NK-92 (cell line): ENCODE measurements at regions not wholly inside any gene's neighbourhood (a gene's known extent, or its start where the extent isn't known, plus 50 kb on each side); places are given as distances from the start of the nearest gene placed in this dataset.

Experiments
- DNase-seq: peaks from one replicate; lab custom pipeline; 2025; ENCODE audit not compliant: unreplicated experiment; lab: John Stamatoyannopoulos, UW

GRCh38 chr1:244192325-244192724, 141.2 kb downstream of the ZBTB18 start:
- no peak for DNase-seq

GRCh38 chr1:244196571-244197285, 145.6 kb downstream of the ZBTB18 start:
- no peak for DNase-seq

DNA sequence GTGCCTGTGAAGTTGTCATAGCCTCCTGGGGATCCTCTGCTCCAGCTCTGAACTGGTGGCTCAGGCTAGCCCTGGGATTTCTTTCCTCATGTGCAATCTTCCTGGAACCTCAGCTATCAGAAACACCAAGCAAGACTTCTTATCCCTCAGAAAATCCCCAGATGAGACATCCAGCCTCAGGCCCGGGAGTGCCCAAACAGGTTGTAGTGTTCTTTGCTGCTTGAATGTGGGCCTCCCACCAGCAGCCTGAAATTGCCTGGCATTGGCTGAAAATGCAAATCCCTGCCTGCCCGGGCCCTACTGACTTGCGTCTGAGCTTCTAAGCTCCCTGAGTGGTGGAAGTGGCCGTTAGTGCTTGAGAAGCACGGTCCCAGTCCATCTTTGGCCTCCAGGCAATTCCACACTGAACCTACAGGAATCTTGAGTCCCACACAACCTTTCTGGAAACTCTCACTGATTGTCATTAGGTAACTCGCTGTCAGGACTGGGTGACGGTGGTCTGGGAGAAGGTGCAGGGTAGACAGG, 146.8 kb downstream of the ZBTB18 start:
- DNase-seq, result no peak

GRCh38 chr1:244199902-244200301, 148.8 kb downstream of the ZBTB18 start:
- no peak for DNase-seq

DNA sequence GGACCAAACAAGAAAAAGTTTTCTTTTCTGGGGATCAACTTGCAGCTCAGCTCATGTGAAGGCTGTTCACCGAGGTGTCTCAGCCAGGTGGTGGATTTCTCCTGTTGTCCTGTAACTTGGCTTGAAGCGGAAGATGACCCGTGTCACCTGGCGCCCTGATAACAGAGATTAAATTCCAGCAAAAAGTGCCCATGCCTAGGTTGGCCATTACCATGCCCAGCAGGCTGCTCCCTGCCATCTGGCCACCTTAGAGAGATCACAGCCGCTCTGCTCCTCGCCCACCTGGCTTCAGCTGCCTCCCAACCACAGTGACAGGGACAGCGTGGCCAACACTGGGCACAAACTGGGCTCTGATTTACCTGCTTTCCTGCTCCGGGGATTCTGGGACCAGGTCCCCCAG, 149.5 kb downstream of the ZBTB18 start:
- no peak for DNase-seq

GRCh38 chr1:244201750-244202149, 150.7 kb downstream of the ZBTB18 start:
- DNase-seq, result no peak

DNA sequence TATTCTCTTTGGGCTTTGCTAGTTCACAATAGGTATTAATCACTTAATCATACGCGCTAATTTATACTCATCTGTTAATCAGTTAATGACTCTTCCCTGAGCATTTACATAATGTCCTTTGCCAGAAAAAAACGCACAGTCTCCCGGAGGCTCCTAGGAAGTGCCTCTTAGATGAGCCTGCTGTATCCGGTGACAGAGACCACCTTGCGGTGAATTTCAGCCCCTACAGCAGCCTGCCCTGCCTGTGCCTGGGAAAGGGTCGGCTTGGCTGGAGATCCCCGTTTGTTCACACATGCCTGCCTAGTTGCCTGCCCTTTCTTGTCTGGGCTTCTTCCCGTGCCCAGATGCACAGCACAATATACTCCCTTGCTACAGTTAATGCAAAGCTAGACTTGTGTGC, 152.9 kb downstream of the ZBTB18 start:
- no peak for DNase-seq

- DNase-seq, result no peak
Measured at GRCh38 chr1:244205171-244205570, 154.1 kb downstream of the ZBTB18 start.

GRCh38 chr1:244205906-244206305, 154.8 kb downstream of the ZBTB18 start:
- no peak for DNase-seq

- DNase-seq, result no peak
Measured at GRCh38 chr1:244207042-244207934, 156.2 kb downstream of the ZBTB18 start.

DNA sequence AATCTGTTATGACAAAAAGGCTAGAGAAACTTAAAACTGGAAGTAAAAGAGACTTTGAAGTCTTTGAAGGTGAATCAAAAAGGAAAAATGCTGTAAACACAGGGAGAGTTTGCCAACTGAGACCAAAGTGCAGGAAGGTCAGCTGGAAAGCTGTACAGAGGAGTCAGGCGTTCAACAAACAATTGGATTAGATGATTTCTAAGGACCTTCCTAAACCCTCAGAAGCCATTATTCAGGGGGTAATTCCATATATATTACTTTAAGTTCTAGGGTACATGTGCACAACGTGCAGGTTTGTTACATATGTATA, 156.8 kb downstream of the ZBTB18 start:
- DNase-seq, result no peak

DNA sequence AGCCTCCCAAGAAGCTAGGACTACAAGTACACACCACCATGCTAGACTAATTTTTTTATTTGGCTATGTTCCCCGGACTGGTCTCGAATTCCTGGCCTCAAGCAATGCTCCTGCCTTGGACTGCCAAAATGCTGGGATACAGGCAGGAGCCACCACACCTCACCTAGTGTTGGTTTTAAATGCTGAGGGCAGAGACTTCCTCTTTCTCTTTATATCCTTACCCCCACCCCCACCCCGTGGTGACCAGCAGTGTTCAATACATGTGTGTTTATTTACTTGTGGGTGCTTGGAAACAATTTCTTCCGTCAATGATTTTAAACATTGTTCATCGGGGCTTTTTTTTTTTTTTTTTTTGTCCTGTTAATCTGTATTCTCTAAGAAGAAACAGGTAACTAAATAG, 158.9 kb downstream of the ZBTB18 start:
- no peak for DNase-seq

GRCh38 chr1:244210884-244211558, 159.9 kb downstream of the ZBTB18 start:
- DNase-seq, result no peak

GRCh38 chr1:244211559-244211944, 160.5 kb downstream of the ZBTB18 start:
- DNase-seq, result no peak

- DNase-seq, result no peak
Measured at GRCh38 chr1:244212219-244212618, 161.1 kb downstream of the ZBTB18 start.

DNA sequence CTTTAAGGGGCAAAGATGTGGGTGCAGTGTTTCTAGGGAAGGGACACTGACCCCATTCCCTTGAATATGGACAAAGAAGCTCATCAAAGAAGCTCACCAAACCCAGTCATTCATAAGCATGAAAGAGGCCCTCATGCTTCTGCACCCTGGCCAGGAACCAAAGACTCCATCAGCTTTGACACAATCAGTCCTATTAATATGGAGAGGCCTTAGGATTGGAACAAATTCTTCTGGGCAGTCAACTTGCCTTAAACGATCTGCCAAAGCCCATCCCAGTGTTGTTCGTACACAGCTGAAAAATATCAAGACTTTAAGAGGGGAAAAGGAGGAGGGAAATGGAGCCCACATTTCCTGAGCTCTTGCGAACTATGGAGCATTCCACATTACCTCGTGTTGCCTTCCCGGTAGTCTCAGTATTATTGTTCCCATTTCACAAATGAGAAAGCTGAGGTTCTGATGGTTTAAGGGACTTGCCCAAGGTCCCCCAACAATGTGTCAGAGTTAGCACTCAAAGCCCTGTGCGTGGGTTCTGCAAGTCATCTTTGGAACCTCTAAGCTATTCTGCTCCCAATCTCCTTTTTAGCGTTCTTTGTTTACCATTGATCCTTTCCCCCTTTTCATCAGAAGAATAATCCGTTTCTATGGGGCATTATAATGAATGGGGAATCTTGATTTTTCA, 161.9 kb downstream of the ZBTB18 start:
- no peak for DNase-seq

- no peak for DNase-seq
Measured at GRCh38 chr1:244214009-244214967, 163.2 kb downstream of the ZBTB18 start.

GRCh38 chr1:244216836-244217235, 165.8 kb downstream of the ZBTB18 start:
- no peak for DNase-seq

DNA sequence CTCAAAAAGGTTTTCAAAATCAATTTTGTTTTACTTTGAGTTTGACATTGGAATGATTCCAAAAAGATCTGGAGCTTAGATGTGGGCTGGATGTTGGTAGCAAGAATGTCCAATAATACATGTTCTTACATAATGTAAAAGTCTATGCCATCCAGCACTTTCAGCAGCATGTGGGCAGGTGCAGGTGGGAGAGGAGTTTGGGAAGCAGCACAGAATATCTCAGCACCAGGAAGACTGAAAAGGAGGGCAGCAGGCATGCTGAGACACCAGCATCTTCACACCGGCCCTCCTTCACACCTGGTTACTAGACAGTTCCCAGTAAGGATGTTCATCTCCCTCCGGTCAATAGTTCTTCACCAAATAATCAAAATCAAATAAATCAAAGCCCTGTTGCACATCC, 166.6 kb downstream of the ZBTB18 start:
- DNase-seq, result no peak

DNA sequence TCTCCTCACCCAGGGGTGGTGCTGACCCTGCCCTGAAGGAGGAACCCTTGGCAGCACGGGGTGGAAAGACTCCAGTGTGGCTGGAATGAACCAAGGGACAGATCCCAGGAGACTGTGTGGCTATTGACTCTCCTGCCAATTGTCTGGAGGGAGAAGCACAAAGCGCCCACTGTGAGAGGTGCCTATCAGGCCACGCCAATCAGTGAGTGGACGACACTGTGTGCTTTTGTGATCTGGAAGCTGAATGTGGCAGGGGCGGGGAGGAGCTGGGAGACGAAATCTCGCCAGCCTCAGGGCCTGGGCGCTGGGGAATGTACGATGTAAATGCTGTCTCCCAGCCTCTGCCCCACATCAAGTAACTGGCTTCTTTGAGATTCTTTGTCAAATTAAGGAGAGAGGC, 167.1 kb downstream of the ZBTB18 start:
- no peak for DNase-seq
